ENCODE measurements at regions not wholly inside any gene's neighbourhood (a gene's known extent, or its start where the extent isn't known, plus 50 kb on each side); places are given as distances from the start of the nearest gene placed in this dataset.

GRCh38 chr20:55175081-55175480 is 699.7 kb downstream of the DOK5 start:
- 76 to 77% methylated on average over 1 to 4 of the region's 4 CpGs for WGBS, 2 donors (ENCODE audit: low coverage in 1 of 2)
- Histone ChIP-seq H3K4me3 (no peak overlapping the region), H3K9me3 (peaks cover 0 to 4% (median 0%) of the 10 kb centered on the region in 3 donors), H3K36me3 (no peaks in the 10 kb centered on the region), H3K27ac (no peak overlapping the region), H3K4me1 (no peaks in the 10 kb centered on the region), H3K27me3 (no peaks in the 10 kb centered on the region)
- no peak for TF ChIP-seq POLR2AphosphoS5 (IDR thresholded peaks at IDR 0.05)
- no peak for TF ChIP-seq POLR2A (IDR thresholded peaks at IDR 0.05)
- TF ChIP-seq EP300 (IDR thresholded peaks at IDR 0.05), result no peak
- no peak for TF ChIP-seq CTCF (IDR thresholded peaks at IDR 0.05)
- ATAC-seq, result no peak

- Histone ChIP-seq H3K9me3 (no peaks in the 10 kb centered on the region), H3K36me3 (no peaks in the 10 kb centered on the region), H3K27me3 (no peaks in the 10 kb centered on the region), H3K27ac (no peak overlapping the region), H3K4me1 (no peaks in the 10 kb centered on the region), H3K4me3 (no peak overlapping the region)
- no peak for ATAC-seq
- TF ChIP-seq EP300 (IDR thresholded peaks at IDR 0.05), result no peak
- WGBS, 2 donors (ENCODE audit: low coverage in 1 of 2), result 81 to 100% methylated on average over 1 of the region's 1 CpG
Measured at GRCh38 chr20:55174635-55175034, 699.2 kb downstream of the DOK5 start.

GRCh38 chr20:55174172-55174571 is 698.8 kb downstream of the DOK5 start:
- Histone ChIP-seq H3K27me3 (no peaks in the 10 kb centered on the region), H3K4me3 (no peak overlapping the region), H3K27ac (no peak overlapping the region), H3K4me1 (no peaks in the 10 kb centered on the region), H3K36me3 (no peaks in the 10 kb centered on the region), H3K9me3 (no peaks in the 10 kb centered on the region)
- TF ChIP-seq EP300 (IDR thresholded peaks at IDR 0.05), result no peak
- TF ChIP-seq CTCF (IDR thresholded peaks at IDR 0.05), result no peak
- no peak for TF ChIP-seq POLR2A (IDR thresholded peaks at IDR 0.05)
- TF ChIP-seq POLR2AphosphoS5 (IDR thresholded peaks at IDR 0.05), result no peak
- ATAC-seq, result no peak
- WGBS, 2 donors (ENCODE audit: low coverage in 1 of 2), result 44 to 50% methylated on average over 2 of the region's 2 CpGs

- no peak overlapping the region for H3K4me3 ChIP-seq
- no peak overlapping the region for H3K27ac ChIP-seq
- no peaks in the 10 kb centered on the region for H3K36me3 ChIP-seq
- no peaks in the 10 kb centered on the region for H3K27me3 ChIP-seq
- no peaks in the 10 kb centered on the region for H3K9me3 ChIP-seq
- no peaks in the 10 kb centered on the region for H3K4me1 ChIP-seq
- 70% methylated on average over 1 of the region's 1 CpG; no CpG with 5 or more reads in 1 of the 2 donors for WGBS, 2 donors (ENCODE audit: low coverage in 1 of 2)
- TF ChIP-seq EP300 (IDR thresholded peaks at IDR 0.05) (no peak), CTCF (IDR thresholded peaks at IDR 0.05) (no peak), POLR2A (IDR thresholded peaks at IDR 0.05) (no peak), POLR2AphosphoS5 (IDR thresholded peaks at IDR 0.05) (no peak)
- no peak for ATAC-seq
Measured at GRCh38 chr20:55173601-55174000, 698.2 kb downstream of the DOK5 start.

- WGBS, 2 donors (ENCODE audit: low coverage in 1 of 2), result 70 to 80% methylated on average over 3 to 4 of the region's 4 CpGs
- Histone ChIP-seq H3K27ac (no peak overlapping the region), H3K4me3 (no peak overlapping the region), H3K4me1 (no peaks in the 10 kb centered on the region), H3K9me3 (no peaks in the 10 kb centered on the region), H3K36me3 (no peaks in the 10 kb centered on the region), H3K27me3 (no peaks in the 10 kb centered on the region)
- TF ChIP-seq EP300 (IDR thresholded peaks at IDR 0.05) (no peak), POLR2A (IDR thresholded peaks at IDR 0.05) (no peak), CTCF (IDR thresholded peaks at IDR 0.05) (no peak), POLR2AphosphoS5 (IDR thresholded peaks at IDR 0.05) (no peak)
- ATAC-seq, result no peak
Measured at GRCh38 chr20:55172310-55173002, 697.1 kb downstream of the DOK5 start.
